ENCODE measurements at regions not wholly inside any gene's neighbourhood (a gene's known extent, or its start where the extent isn't known, plus 50 kb on each side); places are given as distances from the start of the nearest gene placed in this dataset.

DNA sequence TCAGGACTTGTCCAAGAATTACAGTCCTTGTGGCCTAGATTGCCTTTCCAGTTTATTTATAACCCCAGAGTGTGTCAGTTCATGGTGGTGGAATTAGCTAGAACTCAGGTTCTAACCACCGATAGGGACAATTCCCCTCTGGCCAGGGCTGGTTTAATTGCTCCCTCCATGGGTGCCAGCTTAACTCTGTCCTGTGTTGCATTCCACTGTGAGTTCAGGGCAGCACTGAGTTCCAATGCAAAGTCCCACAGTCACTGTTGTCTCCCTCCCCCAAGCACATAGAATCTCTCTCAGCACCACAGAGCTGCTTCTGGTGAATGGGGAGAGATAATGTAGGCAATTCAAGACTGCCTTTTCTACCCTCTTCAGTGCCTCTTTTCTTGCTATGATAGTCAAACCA is 82.5 kb upstream of the TNFRSF21 start:
- no peaks in the 10 kb centered on the region for H3K9me3 ChIP-seq (ENCODE audit: low read length)
- H2AFZ ChIP-seq (ENCODE audit: low read length) = no peak overlapping the region
- H3K9ac ChIP-seq (ENCODE audit: low read length) = no peak overlapping the region
- H3K36me3 ChIP-seq (ENCODE audit: insufficient read depth, low read length) = no peaks in the 10 kb centered on the region
- H3K27ac ChIP-seq (ENCODE audit: low read depth, low read length, poor library complexity, severe bottlenecking) = no peak overlapping the region
- no peak overlapping the region for H3K4me3 ChIP-seq (ENCODE audit: low read depth, low read length, poor library complexity, severe bottlenecking)
- no peaks in the 10 kb centered on the region for H3K79me2 ChIP-seq (ENCODE audit: insufficient read depth, low read length)
- H3K27me3 ChIP-seq (ENCODE audit: insufficient read depth, low read length) = no peaks in the 10 kb centered on the region
- no peak for TF ChIP-seq EZH2 (IDR thresholded peaks at IDR 0.05; ENCODE audit: borderline replicate concordance, low read length)
- no peak for TF ChIP-seq CTCF (IDR thresholded peaks at IDR 0.05; ENCODE audit: low read length)
- no peak overlapping the region for H3K4me2 ChIP-seq (ENCODE audit: low read length)
- no peaks in the 10 kb centered on the region for H3K4me1 ChIP-seq (ENCODE audit: insufficient read depth, low read length, severe bottlenecking)
- H3F3A ChIP-seq (ENCODE audit: insufficient read depth, low read length) = no peaks in the 10 kb centered on the region
- H3K9me2 ChIP-seq (ENCODE audit: low read depth, low read length) = no peaks in the 10 kb centered on the region
- no peaks in the 10 kb centered on the region for H4K20me1 ChIP-seq (ENCODE audit: insufficient read depth, low read length)

DNA sequence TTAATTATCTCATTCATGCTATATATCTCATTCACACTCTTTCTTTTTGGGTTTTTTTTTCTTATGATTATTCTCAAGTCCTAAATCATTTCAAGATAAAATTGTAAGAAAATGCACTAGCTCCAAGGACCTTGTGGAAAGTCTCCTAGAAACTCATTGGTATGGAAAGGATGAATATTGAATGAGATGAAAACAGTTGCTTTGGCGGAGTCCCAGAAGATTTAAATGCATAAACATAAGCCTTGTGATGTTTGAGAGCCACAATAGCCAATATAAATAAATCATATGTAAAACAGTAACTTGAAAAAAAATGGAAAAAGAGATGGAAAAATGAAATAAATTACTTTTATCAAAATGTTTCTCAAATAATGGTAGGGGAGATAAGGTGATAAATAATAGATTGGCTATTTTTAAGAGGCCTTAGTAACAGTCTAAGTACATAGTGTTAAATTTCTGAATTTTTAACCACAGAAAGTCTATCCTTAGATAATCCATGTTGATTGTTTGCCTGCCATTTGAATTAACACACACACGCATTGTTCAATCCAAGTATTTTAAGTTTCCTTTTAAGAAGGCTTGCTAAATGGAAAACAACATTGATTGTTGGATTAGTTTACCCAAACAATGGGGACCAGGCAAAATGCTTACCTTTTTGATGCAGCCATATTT is 81.1 kb upstream of the CD2AP start:
- H2AFZ ChIP-seq (ENCODE audit: low read length) = no peak overlapping the region
- H3F3A ChIP-seq (ENCODE audit: insufficient read depth, low read length) = no peaks in the 10 kb centered on the region
- H3K27me3 ChIP-seq (ENCODE audit: insufficient read depth, low read length) = no peaks in the 10 kb centered on the region
- no peaks in the 10 kb centered on the region for H3K9me3 ChIP-seq (ENCODE audit: low read length)
- no peak overlapping the region for H3K4me2 ChIP-seq (ENCODE audit: low read length)
- H3K4me3 ChIP-seq (ENCODE audit: low read depth, low read length, poor library complexity, severe bottlenecking) = no peak overlapping the region
- H3K9ac ChIP-seq (ENCODE audit: low read length) = no peak overlapping the region
- H3K79me2 ChIP-seq (ENCODE audit: insufficient read depth, low read length) = no peaks in the 10 kb centered on the region
- TF ChIP-seq EZH2 (IDR thresholded peaks at IDR 0.05; ENCODE audit: borderline replicate concordance, low read length) (no peak), CTCF (IDR thresholded peaks at IDR 0.05; ENCODE audit: low read length) (no peak)
- no peaks in the 10 kb centered on the region for H4K20me1 ChIP-seq (ENCODE audit: insufficient read depth, low read length)
- no peaks in the 10 kb centered on the region for H3K9me2 ChIP-seq (ENCODE audit: low read depth, low read length)
- H3K27ac ChIP-seq (ENCODE audit: low read depth, low read length, poor library complexity, severe bottlenecking) = no peak overlapping the region
- H3K36me3 ChIP-seq (ENCODE audit: insufficient read depth, low read length) = no peaks in the 10 kb centered on the region
- no peaks in the 10 kb centered on the region for H3K4me1 ChIP-seq (ENCODE audit: insufficient read depth, low read length, severe bottlenecking)

DNA sequence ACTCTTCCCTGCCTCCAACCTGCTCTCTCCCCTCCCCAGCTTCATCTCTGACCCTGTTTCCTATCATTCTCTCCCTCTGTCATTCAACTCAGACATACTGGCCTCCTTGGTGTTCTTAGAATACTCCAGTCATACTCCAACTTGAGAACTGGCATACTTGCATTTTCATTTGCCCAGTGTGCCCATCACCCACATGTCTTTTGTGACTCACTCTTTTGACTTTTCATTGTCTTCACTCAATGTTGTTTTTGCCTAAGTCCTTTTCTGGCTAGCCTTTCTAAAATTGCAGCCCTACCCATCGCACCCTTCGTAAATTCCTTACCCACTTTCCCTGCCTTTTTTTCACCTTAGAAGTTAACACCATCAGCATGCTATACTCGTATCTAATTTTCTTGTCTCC is 77.0 kb upstream of the CD2AP start:
- Histone ChIP-seq H3F3A (ENCODE audit: insufficient read depth, low read length) (no peaks in the 10 kb centered on the region), H3K9ac (ENCODE audit: low read length) (no peak overlapping the region), H3K4me3 (ENCODE audit: low read depth, low read length, poor library complexity, severe bottlenecking) (no peak overlapping the region), H4K20me1 (ENCODE audit: insufficient read depth, low read length) (no peaks in the 10 kb centered on the region), H3K27ac (ENCODE audit: low read depth, low read length, poor library complexity, severe bottlenecking) (no peak overlapping the region), H3K4me1 (ENCODE audit: insufficient read depth, low read length, severe bottlenecking) (no peaks in the 10 kb centered on the region), H2AFZ (ENCODE audit: low read length) (no peak overlapping the region), H3K9me2 (ENCODE audit: low read depth, low read length) (no peaks in the 10 kb centered on the region), H3K9me3 (ENCODE audit: low read length) (no peaks in the 10 kb centered on the region), H3K27me3 (ENCODE audit: insufficient read depth, low read length) (no peaks in the 10 kb centered on the region), H3K36me3 (ENCODE audit: insufficient read depth, low read length) (no peaks in the 10 kb centered on the region), H3K4me2 (ENCODE audit: low read length) (no peak overlapping the region), H3K79me2 (ENCODE audit: insufficient read depth, low read length) (no peaks in the 10 kb centered on the region)
- no peak for TF ChIP-seq CTCF (IDR thresholded peaks at IDR 0.05; ENCODE audit: low read length)
- no peak for TF ChIP-seq EZH2 (IDR thresholded peaks at IDR 0.05; ENCODE audit: borderline replicate concordance, low read length)
